Adrenal gland (tissue), 5 donors: ENCODE measurements at regions not wholly inside any gene's neighbourhood (a gene's known extent, or its start where the extent isn't known, plus 50 kb on each side); places are given as distances from the start of the nearest gene placed in this dataset.

Experiments used
- POLR2A ChIP-seq, 2 donors: fragments of 450-650 bp; IDR thresholded peaks; one replicate each; pipeline ENCODE4 v1.6.1; 2017; ENCODE audit warnings: antibody characterized with exemption in 2 of 2, mild to moderate bottlenecking in 2 of 2, moderate library complexity in 1 of 2
- TF ChIP-seq, protein P1 (sequence below), 6 experiments: fragments of 450-650 bp in 4 of 6; fragments of 200-600 bp in 2 of 6; sonication (generic) in 1 of 6; IDR thresholded peaks; 1 replicate in 5 of 6; 2 replicates in 1 of 6; pipeline versions ENCODE4 v1.5.1 to v1.8.0; 2016 to 2021; ENCODE audit warnings: antibody characterized with exemption in 6 of 6, mild to moderate bottlenecking in 2 of 6, moderate library complexity in 1 of 6
- donor health status: DM: no; HTN: no; CAD: no.

DNA sequence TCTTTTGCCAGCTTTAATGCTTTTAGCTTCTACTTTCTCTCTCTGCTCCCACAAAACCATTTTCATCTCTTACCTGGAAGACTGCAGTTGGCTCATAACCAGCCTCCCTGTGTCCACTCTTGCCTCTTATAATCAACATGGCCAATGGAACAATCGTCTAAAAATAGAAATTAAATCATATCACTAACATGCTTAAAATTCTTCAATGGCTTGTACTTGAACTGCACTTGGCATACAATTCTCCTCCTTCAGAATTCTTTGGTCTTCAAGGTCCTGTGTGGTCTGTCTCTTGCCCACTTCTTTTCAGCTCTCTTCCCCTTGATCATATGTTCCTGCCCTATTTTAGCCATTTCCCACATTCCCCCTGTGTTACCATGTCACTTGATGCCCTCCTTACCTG is 342.2 kb downstream of the ATP23 start:
- TF ChIP-seq, protein P1, sequence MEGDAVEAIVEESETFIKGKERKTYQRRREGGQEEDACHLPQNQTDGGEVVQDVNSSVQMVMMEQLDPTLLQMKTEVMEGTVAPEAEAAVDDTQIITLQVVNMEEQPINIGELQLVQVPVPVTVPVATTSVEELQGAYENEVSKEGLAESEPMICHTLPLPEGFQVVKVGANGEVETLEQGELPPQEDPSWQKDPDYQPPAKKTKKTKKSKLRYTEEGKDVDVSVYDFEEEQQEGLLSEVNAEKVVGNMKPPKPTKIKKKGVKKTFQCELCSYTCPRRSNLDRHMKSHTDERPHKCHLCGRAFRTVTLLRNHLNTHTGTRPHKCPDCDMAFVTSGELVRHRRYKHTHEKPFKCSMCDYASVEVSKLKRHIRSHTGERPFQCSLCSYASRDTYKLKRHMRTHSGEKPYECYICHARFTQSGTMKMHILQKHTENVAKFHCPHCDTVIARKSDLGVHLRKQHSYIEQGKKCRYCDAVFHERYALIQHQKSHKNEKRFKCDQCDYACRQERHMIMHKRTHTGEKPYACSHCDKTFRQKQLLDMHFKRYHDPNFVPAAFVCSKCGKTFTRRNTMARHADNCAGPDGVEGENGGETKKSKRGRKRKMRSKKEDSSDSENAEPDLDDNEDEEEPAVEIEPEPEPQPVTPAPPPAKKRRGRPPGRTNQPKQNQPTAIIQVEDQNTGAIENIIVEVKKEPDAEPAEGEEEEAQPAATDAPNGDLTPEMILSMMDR (IDR thresholded peaks at IDR 0.05) = no peak
- no peak for TF ChIP-seq POLR2A (IDR thresholded peaks at IDR 0.05)
